GM12878 (cell line): ENCODE measurements at regions not wholly inside any gene's neighbourhood (a gene's known extent, or its start where the extent isn't known, plus 50 kb on each side); places are given as distances from the start of the nearest gene placed in this dataset.

Source experiments
- ATAC-seq: fragments of 200-7000 bp; cut with Tn5 transposase; 3 replicates; pipeline ENCODE4 v1.9.1; 2020; ENCODE audit warnings: mild to moderate bottlenecking, moderate library complexity
- BruUV-seq: library from RNA; stranded (reverse); fragments of 400-500 nt; replicated peaks from 2 replicates; lab custom pipeline; 2021; lab: Mats Ljungman, UMichigan
- CTCF ChIA-PET: fragments of 300-600 bp; sonication (Branson Sonifier 250); formaldehyde crosslinking; extraction: SDS; loops from one replicate; lab custom pipeline; 2021; ENCODE audit warnings: inconsistent platforms; lab: Yijun Ruan, JAX
- POLR2A ChIA-PET: fragments of 350-600 bp; formaldehyde crosslinking; extraction: SDS; loops from one replicate; lab custom pipeline; 2021; ENCODE audit warnings: inconsistent platforms; lab: Charles Lee
- RAD21 ChIA-PET: fragments of 300-600 bp; sonication (Branson Sonifier 250); formaldehyde crosslinking; loops from one replicate; lab custom pipeline; 2023; ENCODE audit warnings: antibody characterized with exemption; ENCODE audit not compliant: unreplicated experiment; lab: Charles Lee
- SMC1A ChIA-PET: fragments of 300-600 bp; sonication (Branson Sonifier 250); formaldehyde crosslinking; loops from one replicate; lab custom pipeline; 2023; ENCODE audit not compliant: unreplicated experiment, uncharacterized antibody; lab: Charles Lee
- DNase-seq: peaks from one replicate; pipeline ENCODE4 v3.0.0-alpha.2; 2011; ENCODE audit warnings: low read depth, low spot score
- FAIRE-seq: peaks from 3 replicates; lab custom pipeline; 2011; peaks lifted over from hg19 to GRCh38; lab: Jason Lieb, UNC
- H2AFZ ChIP-seq: 2 replicates; pipeline ENCODE4 v1.6.0; 2011; ENCODE audit warnings: low read depth, low read length, control low read depth; ENCODE audit not compliant: control insufficient read depth
- H3K27ac ChIP-seq: 2 replicates; pipeline ENCODE4 v1.5.1; 2011; ENCODE audit warnings: control low read depth; ENCODE audit not compliant: control insufficient read depth, insufficient read depth
- H3K27me3 ChIP-seq, 2 experiments: replicated peaks in 1 of 2; 2 replicates each; pipeline versions ENCODE4 v1.6.0 to v1.6.1; 2011; ENCODE audit warnings: low read length in 1 of 2; ENCODE audit not compliant: control insufficient read depth in 2 of 2, insufficient read depth in 2 of 2
- H3K36me3 ChIP-seq, 2 experiments: 2 replicates each; pipeline ENCODE4 v1.5.1; 2011; ENCODE audit warnings: low read length in 1 of 2; ENCODE audit not compliant: control insufficient read depth in 2 of 2, insufficient read depth in 2 of 2
- H3K4me1 ChIP-seq: 2 replicates; pipeline ENCODE4 v1.6.1; 2011; ENCODE audit warnings: mild to moderate bottlenecking, low read length, moderate library complexity, mixed read lengths; ENCODE audit not compliant: control insufficient read depth, insufficient read depth
- H3K4me2 ChIP-seq: 2 replicates; pipeline ENCODE4 v1.6.0; 2011; ENCODE audit warnings: control low read depth; ENCODE audit not compliant: control insufficient read depth, insufficient read depth
- H3K4me3 ChIP-seq: fragments of 200-600 bp; sonication (generic); 2 replicates; pipeline ENCODE4 v1.5.1; 2016
- H3K79me2 ChIP-seq: 2 replicates; pipeline ENCODE4 v1.6.0; 2011; ENCODE audit warnings: low read length; ENCODE audit not compliant: control insufficient read depth, insufficient read depth
- H3K9ac ChIP-seq: 2 replicates; pipeline ENCODE4 v1.8.0; 2011; ENCODE audit warnings: low read length, control low read depth, mixed read lengths; ENCODE audit not compliant: control insufficient read depth, insufficient read depth
- H3K9me3 ChIP-seq: replicated peaks from 3 replicates; pipeline ENCODE4 v1.5.1; 2011; ENCODE audit warnings: mild to moderate bottlenecking, low read length; ENCODE audit not compliant: control insufficient read depth, insufficient read depth
- H4K20me1 ChIP-seq: 2 replicates; pipeline ENCODE4 v1.6.0; 2011; ENCODE audit not compliant: control insufficient read depth, insufficient read depth
- ATF2 ChIP-seq: IDR thresholded peaks from 2 replicates; pipeline ENCODE4 v1.6.1; 2012; ENCODE audit warnings: low read length, inconsistent platforms
- BACH1 ChIP-seq: fragments of 450-650 bp; IDR thresholded peaks from 2 replicates; pipeline ENCODE4 v1.6.1; 2017; ENCODE audit warnings: mild to moderate bottlenecking, borderline replicate concordance
- CBX5 ChIP-seq: sonication (generic); IDR thresholded peaks from 2 replicates; pipeline ENCODE4 v1.6.1; 2016; ENCODE audit warnings: low read depth, moderate library complexity, mild to moderate bottlenecking, inconsistent platforms
- CREB1 ChIP-seq: IDR thresholded peaks from 2 replicates; pipeline ENCODE4 v1.6.1; 2012; ENCODE audit warnings: low read depth, mild to moderate bottlenecking, inconsistent platforms
- ETV6 ChIP-seq, 2 experiments: fragments of 450-650 bp in 1 of 2; IDR thresholded peaks in 1 of 2; conservative IDR thresholded peaks in 1 of 2; 2 replicates each; pipeline ENCODE4 v1.6.1; 2014; ENCODE audit warnings: antibody characterized with exemption in 1 of 2, borderline replicate concordance in 1 of 2, low read depth in 1 of 2, mild to moderate bottlenecking in 1 of 2, moderate library complexity in 1 of 2
- GABPA ChIP-seq: IDR thresholded peaks from 2 replicates; pipeline ENCODE4 v1.6.1; 2014; ENCODE audit warnings: antibody characterized with exemption, low read depth, mild to moderate bottlenecking, inconsistent platforms
- MEF2A ChIP-seq: IDR thresholded peaks from 2 replicates; pipeline ENCODE4 v1.6.1; 2011; ENCODE audit warnings: low read depth, mild to moderate bottlenecking, low read length, moderate library complexity; ENCODE audit not compliant: insufficient read depth
- NBN ChIP-seq: fragments of 450-650 bp; IDR thresholded peaks from 2 replicates; pipeline ENCODE4 v1.6.1; 2016
- NFIC ChIP-seq: IDR thresholded peaks from 2 replicates; pipeline ENCODE4 v1.6.1; 2012; ENCODE audit warnings: low read depth, mild to moderate bottlenecking, inconsistent platforms, low read length, moderate library complexity
- POLR2A ChIP-seq: IDR thresholded peaks from 2 replicates; pipeline ENCODE4 v1.6.1; 2011; ENCODE audit warnings: low read depth, mild to moderate bottlenecking, low read length
- PRDM15 ChIP-seq: fragments of 450-650 bp; formaldehyde crosslinking; IDR thresholded peaks from 2 replicates; pipeline ENCODE4 v1.4.0; 2020; ENCODE audit warnings: mild to moderate bottlenecking, moderate library complexity
- RB1 ChIP-seq: fragments of 450-650 bp; formaldehyde crosslinking; IDR thresholded peaks from 2 replicates; pipeline ENCODE4 v1.6.1; 2017; ENCODE audit warnings: mild to moderate bottlenecking, borderline replicate concordance
- SP1 ChIP-seq: IDR thresholded peaks from one replicate; pipeline ENCODE4 v1.6.1; 2011; ENCODE audit warnings: low read depth, low read length
- ZNF217 ChIP-seq: fragments of 450-650 bp; IDR thresholded peaks from 2 replicates; pipeline ENCODE4 v1.6.1; 2017; ENCODE audit warnings: antibody characterized with exemption, mild to moderate bottlenecking
- ZNF24 ChIP-seq: fragments of 450-650 bp; IDR thresholded peaks from 2 replicates; pipeline ENCODE4 v1.6.1; 2017; ENCODE audit warnings: antibody characterized with exemption, mild to moderate bottlenecking
- WGBS: methylation state at CpG from one replicate; pipeline ENCODE4 v1.1.6; 2016; ENCODE audit warnings: low lambda C conversion rate; ENCODE audit not compliant: insufficient replicate concordance, insufficient coverage; ENCODE audit errors: missing lambda C conversion rate; 5-methylcytosine and 5-hydroxymethylcytosine counted together
- in situ Hi-C: fragments of 300-500 bp; cut with MboI; formaldehyde crosslinking; loops from 9 replicates; pipeline ENCODE4 v1.14.3; 2018; ENCODE audit warnings: mixed read lengths
- intact Hi-C: fragments of 100-400 bp; cut with micrococcal nuclease; formaldehyde crosslinking; loops from one replicate; pipeline ENCODE4 v1.14.2; 2022; ENCODE audit not compliant: unreplicated experiment
- TF ChIP-seq, protein P1 (sequence below): IDR thresholded peaks from 2 replicates; pipeline ENCODE4 v1.6.1; 2011; ENCODE audit warnings: low read depth, mild to moderate bottlenecking, low read length, moderate library complexity, borderline replicate concordance; ENCODE audit errors: extremely low read depth
- TF ChIP-seq, protein P2 (sequence below): fragments of 450-650 bp; formaldehyde crosslinking; IDR thresholded peaks from 2 replicates; pipeline ENCODE4 v1.4.0; 2022; ENCODE audit warnings: mild to moderate bottlenecking, moderate library complexity

DNA sequence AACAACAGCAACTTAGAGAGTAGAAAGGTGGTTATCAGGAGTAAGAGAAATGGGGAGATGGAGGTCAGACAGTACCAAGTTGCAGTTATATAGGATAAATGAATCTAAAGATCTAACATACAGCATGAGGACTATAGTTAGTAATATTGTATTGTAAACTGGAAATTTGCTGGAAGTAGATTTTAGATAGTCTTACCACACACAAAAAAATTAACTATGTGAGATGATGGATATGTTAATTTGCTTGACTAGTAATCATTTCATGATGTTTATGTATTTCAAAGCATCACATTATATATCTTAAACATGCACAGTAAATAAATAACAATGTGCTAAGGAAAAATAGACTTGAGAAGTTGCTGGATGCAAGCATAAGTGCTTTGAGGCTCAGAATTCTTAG lies 622.1 kb downstream of the CCDC171 start (continued):
- TF ChIP-seq, protein P1, sequence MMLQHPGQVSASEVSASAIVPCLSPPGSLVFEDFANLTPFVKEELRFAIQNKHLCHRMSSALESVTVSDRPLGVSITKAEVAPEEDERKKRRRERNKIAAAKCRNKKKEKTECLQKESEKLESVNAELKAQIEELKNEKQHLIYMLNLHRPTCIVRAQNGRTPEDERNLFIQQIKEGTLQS, result no peak
- TF ChIP-seq PRDM15, result no peak
- TF ChIP-seq, all 136 proteins: peak for 0

DNA sequence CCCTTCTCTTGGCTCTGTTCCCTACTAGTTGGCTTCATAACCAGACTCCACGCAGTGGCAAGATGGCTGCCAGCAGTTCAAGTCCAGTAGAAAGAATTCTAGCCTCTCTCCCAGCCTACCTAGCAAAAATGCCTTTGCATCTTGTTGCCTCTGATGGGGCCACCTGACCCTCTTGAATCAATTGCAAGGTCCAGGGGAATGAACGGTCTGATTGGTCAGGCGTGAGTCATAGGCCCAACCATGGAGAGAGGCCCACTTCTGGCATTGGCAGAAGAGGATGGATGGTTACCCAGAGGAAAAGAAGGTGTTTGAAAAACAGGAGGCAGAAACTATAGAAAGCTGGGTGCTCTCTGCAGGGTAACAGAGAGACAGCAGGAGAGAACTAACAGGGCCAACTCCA lies 622.6 kb downstream of the CCDC171 start:
- RAD21 ChIA-PET, result no interaction called here
- no peak overlapping the region for H3K27ac ChIP-seq
- POLR2A ChIA-PET, result no interaction called here
- DNase-seq, result no peak
- H3K9ac ChIP-seq, result no peak overlapping the region
- H3K27me3 ChIP-seq, result no peaks in the 10 kb centered on the region
- no peak for ATAC-seq
- no TSS peak for BruUV-seq
- H3K36me3 ChIP-seq, result no peaks in the 10 kb centered on the region
- intact Hi-C loops, result no loop called here
- H2AFZ ChIP-seq, result no peak overlapping the region
- no peak overlapping the region for H3K4me2 ChIP-seq
- H3K4me3 ChIP-seq, result no peak overlapping the region
- H3K4me1 ChIP-seq, result no peaks in the 10 kb centered on the region
- CTCF ChIA-PET, result no interaction called here
- in situ Hi-C loops, result no loop called here
- WGBS, result 23% methylated on average over 3 of the region's 3 CpGs
- H3K9me3 ChIP-seq, result no peaks in the 10 kb centered on the region
- no peak for FAIRE-seq
- SMC1A ChIA-PET, result no interaction called here
- no peaks in the 10 kb centered on the region for H4K20me1 ChIP-seq
- H3K79me2 ChIP-seq, result no peaks in the 10 kb centered on the region
- no peak for TF ChIP-seq RB1
- TF ChIP-seq NBN, result no peak
- no peak for TF ChIP-seq ZNF217
- no peak for TF ChIP-seq MEF2A
- no peak for TF ChIP-seq CBX5
- no peak for TF ChIP-seq NFIC
- no peak for TF ChIP-seq BACH1
- TF ChIP-seq ETV6 (conservative IDR thresholded peaks at IDR 0.05 in 1 of 2, IDR thresholded peaks at IDR 0.05 in 1 of 2; ENCODE audit: borderline replicate concordance in 1 of 2, low read depth in 1 of 2), result no peak
- TF ChIP-seq SP1, result no peak
- no peak for TF ChIP-seq GABPA
- TF ChIP-seq ZNF24, result no peak
- no peak for TF ChIP-seq CREB1
- TF ChIP-seq, protein P2, sequence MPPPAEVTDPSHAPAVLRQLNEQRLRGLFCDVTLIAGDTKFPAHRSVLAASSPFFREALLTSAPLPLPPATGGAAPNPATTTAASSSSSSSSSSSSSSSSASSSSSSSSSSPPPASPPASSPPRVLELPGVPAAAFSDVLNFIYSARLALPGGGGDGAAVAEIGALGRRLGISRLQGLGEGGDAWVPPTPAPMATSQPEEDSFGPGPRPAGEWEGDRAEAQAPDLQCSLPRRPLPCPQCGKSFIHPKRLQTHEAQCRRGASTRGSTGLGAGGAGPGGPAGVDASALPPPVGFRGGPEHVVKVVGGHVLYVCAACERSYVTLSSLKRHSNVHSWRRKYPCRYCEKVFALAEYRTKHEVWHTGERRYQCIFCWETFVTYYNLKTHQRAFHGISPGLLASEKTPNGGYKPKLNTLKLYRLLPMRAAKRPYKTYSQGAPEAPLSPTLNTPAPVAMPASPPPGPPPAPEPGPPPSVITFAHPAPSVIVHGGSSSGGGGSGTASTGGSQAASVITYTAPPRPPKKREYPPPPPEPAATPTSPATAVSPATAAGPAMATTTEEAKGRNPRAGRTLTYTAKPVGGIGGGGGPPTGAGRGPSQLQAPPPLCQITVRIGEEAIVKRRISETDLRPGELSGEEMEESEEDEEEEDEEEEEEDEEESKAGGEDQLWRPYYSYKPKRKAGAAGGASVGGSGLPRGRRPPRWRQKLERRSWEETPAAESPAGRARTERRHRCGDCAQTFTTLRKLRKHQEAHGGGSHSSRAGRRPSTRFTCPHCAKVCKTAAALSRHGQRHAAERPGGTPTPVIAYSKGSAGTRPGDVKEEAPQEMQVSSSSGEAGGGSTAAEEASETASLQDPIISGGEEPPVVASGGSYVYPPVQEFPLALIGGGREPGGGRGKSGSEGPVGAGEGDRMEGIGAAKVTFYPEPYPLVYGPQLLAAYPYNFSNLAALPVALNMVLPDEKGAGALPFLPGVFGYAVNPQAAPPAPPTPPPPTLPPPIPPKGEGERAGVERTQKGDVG (CRISPR knock-in tag), result no peak
- no peak for TF ChIP-seq ATF2
- no peak for TF ChIP-seq POLR2A
